HCT116 (cell line): ENCODE measurements at regions not wholly inside any gene's neighbourhood (a gene's known extent, or its start where the extent isn't known, plus 50 kb on each side); places are given as distances from the start of the nearest gene placed in this dataset.

Experiments used
- ATAC-seq: fragments of 200-7000 bp; cut with Tn5 transposase; 2 replicates; pipeline ENCODE4 v1.9.1; 2020; ENCODE audit warnings: mild to moderate bottlenecking, moderate library complexity
- BruUV-seq: library from RNA; stranded (reverse); fragments of 400-500 nt; replicated peaks from 2 replicates; lab custom pipeline; 2021; lab: Mats Ljungman, UMichigan
- CTCF ChIA-PET: fragments of 300-600 bp; sonication (Branson Sonifier 250); formaldehyde crosslinking; loops from one replicate; lab custom pipeline; 2021; ENCODE audit warnings: antibody characterized with exemption; lab: Charles Lee
- POLR2A ChIA-PET: fragments of 300-600, 350-600 bp; sonication (Branson Sonifier 250); formaldehyde crosslinking; loops from one replicate; lab custom pipeline; 2021; ENCODE audit warnings: antibody characterized with exemption; lab: Charles Lee
- RAD21 ChIA-PET, 2 experiments: fragments of 300-600 bp; sonication (Branson Sonifier 250); formaldehyde crosslinking; loops; one replicate each; lab custom pipeline; 2023; ENCODE audit warnings: low total read pairs in 2 of 2; ENCODE audit not compliant: uncharacterized antibody in 2 of 2, unreplicated experiment in 2 of 2, low non-redundant PET in 1 of 2; lab: Charles Lee
- DNase-seq: peaks from one replicate; pipeline ENCODE4 v3.0.0-alpha.2; 2010; ENCODE audit warnings: low read depth, low spot score
- H2AFZ ChIP-seq: fragments of 200-600 bp; shearing (Covaris generic), sonication (generic); 2 replicates; pipeline ENCODE4 v1.6.1; 2017; ENCODE audit warnings: low read depth, mixed run types, mixed read lengths, antibody characterized with exemption, low read length; ENCODE audit not compliant: poor library complexity, severe bottlenecking
- H3K27ac ChIP-seq: 2 replicates; pipeline ENCODE4 v1.5.1; 2012; ENCODE audit warnings: low read depth, low read length
- H3K27me3 ChIP-seq: fragments of 200-600 bp; sonication (generic); 2 replicates; pipeline ENCODE4 v1.6.1; 2016; ENCODE audit warnings: mixed run types, low read length, mixed read lengths; ENCODE audit not compliant: insufficient read depth
- H3K36me3 ChIP-seq, 2 experiments: fragments of 200-500 bp in 1 of 2; fragments of 200-600 bp in 1 of 2; sonication (Bioruptor generic) in 1 of 2; sonication (generic) in 1 of 2; 2 replicates each; pipeline versions ENCODE4 v1.5.1 to v1.6.1; 2014 to 2016; ENCODE audit warnings: low read length in 2 of 2, inconsistent platforms in 1 of 2, mixed read lengths in 1 of 2, mixed run types in 1 of 2; ENCODE audit not compliant: insufficient read depth in 2 of 2, control insufficient read depth in 1 of 2
- H3K4me1 ChIP-seq, 2 experiments: fragments of 200-600 bp in 1 of 2; sonication (generic) in 1 of 2; 2 replicates each; pipeline versions ENCODE4 v1.5.1 to v1.6.1; 2012 to 2017; ENCODE audit warnings: low read length in 2 of 2, inconsistent platforms in 1 of 2, mild to moderate bottlenecking in 1 of 2, mixed read lengths in 1 of 2, mixed run types in 1 of 2, moderate library complexity in 1 of 2; ENCODE audit not compliant: insufficient read depth in 2 of 2, control insufficient read depth in 1 of 2
- H3K4me2 ChIP-seq: fragments of 200-600 bp; sonication (generic); 2 replicates; pipeline ENCODE4 v1.6.1; 2017; ENCODE audit warnings: mixed run types, low read length, mixed read lengths
- H3K4me3 ChIP-seq, 2 experiments: fragments of 200-600 bp in 1 of 2; sonication (generic) in 1 of 2; replicated peaks in 1 of 2; 2 replicates each; pipeline ENCODE4 v1.5.1; 2011 to 2016; ENCODE audit warnings: low read length in 2 of 2, control low read depth in 1 of 2, low read depth in 1 of 2, mild to moderate bottlenecking in 1 of 2, mixed read lengths in 1 of 2, mixed run types in 1 of 2
- H3K79me2 ChIP-seq: fragments of 200-600 bp; sonication (generic); 2 replicates; pipeline ENCODE4 v1.6.1; 2017; ENCODE audit warnings: mild to moderate bottlenecking, mixed run types, low read length, moderate library complexity, mixed read lengths; ENCODE audit not compliant: insufficient read depth
- H3K9ac ChIP-seq: fragments of 200-600 bp; sonication (generic); 2 replicates; pipeline ENCODE4 v1.6.1; 2016; ENCODE audit warnings: low read length, mixed read lengths
- H3K9me2 ChIP-seq: fragments of 200-600 bp; sonication (generic), shearing (Covaris generic); 2 replicates; pipeline ENCODE4 v1.6.1; 2017; ENCODE audit warnings: mixed run types, mild to moderate bottlenecking, moderate library complexity; ENCODE audit not compliant: insufficient read depth
- H3K9me3 ChIP-seq, 2 experiments: fragments of 200-500 bp in 1 of 2; fragments of 200-600 bp in 1 of 2; sonication (Bioruptor generic) in 1 of 2; sonication (generic) in 1 of 2; 2 replicates each; pipeline ENCODE4 v1.6.1; 2014 to 2017; ENCODE audit warnings: low read length in 2 of 2, mixed read lengths in 2 of 2, inconsistent platforms in 1 of 2, low read depth in 1 of 2, mild to moderate bottlenecking in 1 of 2, mixed run types in 1 of 2, moderate library complexity in 1 of 2; ENCODE audit not compliant: control insufficient read depth in 1 of 2, insufficient read depth in 1 of 2
- H4K20me1 ChIP-seq: fragments of 200-600 bp; sonication (generic), shearing (Covaris generic); 2 replicates; pipeline ENCODE4 v1.6.1; 2017; ENCODE audit warnings: mixed run types, mild to moderate bottlenecking, moderate library complexity; ENCODE audit not compliant: insufficient read depth
- CEBPB ChIP-seq: IDR thresholded peaks from 2 replicates; pipeline ENCODE4 v1.6.1; 2012; ENCODE audit warnings: low read depth
- EGR1 ChIP-seq: IDR thresholded peaks from 2 replicates; pipeline ENCODE4 v1.6.1; 2012; ENCODE audit warnings: low read depth
- EZH2phosphoT487 ChIP-seq: fragments of 200-600 bp; IDR thresholded peaks from 2 replicates; pipeline ENCODE4 v1.6.1; 2018; ENCODE audit warnings: antibody characterized with exemption, borderline replicate concordance
- JUND ChIP-seq: IDR thresholded peaks from 2 replicates; pipeline ENCODE4 v1.6.1; 2012
- POLR2A ChIP-seq: IDR thresholded peaks from 2 replicates; pipeline ENCODE4 v1.7.0; 2011; ENCODE audit warnings: borderline replicate concordance; ENCODE audit not compliant: insufficient read depth, insufficient read length; ENCODE audit errors: extremely low read depth
- POLR2AphosphoS5 ChIP-seq: IDR thresholded peaks from 2 replicates; pipeline ENCODE4 v1.6.1; 2011; ENCODE audit warnings: mild to moderate bottlenecking, low read depth, low read length, moderate library complexity
- SIN3A ChIP-seq: IDR thresholded peaks from 2 replicates; pipeline ENCODE4 v1.6.1; 2012; ENCODE audit warnings: low read depth
- SP1 ChIP-seq: IDR thresholded peaks from 2 replicates; pipeline ENCODE4 v1.6.1; 2012; ENCODE audit warnings: low read depth
- YY1 ChIP-seq: IDR thresholded peaks from 2 replicates; pipeline ENCODE4 v1.6.1; 2011; ENCODE audit warnings: low read length, low read depth, moderate library complexity, mild to moderate bottlenecking; ENCODE audit not compliant: insufficient replicate concordance; ENCODE audit errors: extremely low read depth
- ZFX ChIP-seq: fragments of 450-650 bp; IDR thresholded peaks from 2 replicates; pipeline ENCODE4 v1.6.1; 2017
- ZNF274 ChIP-seq: fragments of 200-500 bp; sonication (Bioruptor generic); IDR thresholded peaks from 2 replicates; pipeline ENCODE4 v1.6.1; 2014; ENCODE audit warnings: mild to moderate bottlenecking, low read depth, low read length, inconsistent platforms
- intact Hi-C: fragments of 100-400 bp; cut with micrococcal nuclease; formaldehyde crosslinking; loops from 2 replicates; pipeline ENCODE4 v1.10.0; 2022
- TF ChIP-seq, protein P1 (sequence below): IDR thresholded peaks from 2 replicates; pipeline ENCODE4 v1.6.1; 2012
- TF ChIP-seq, protein P2 (sequence below): IDR thresholded peaks from 2 replicates; pipeline ENCODE4 v1.6.1; 2012
- TF ChIP-seq, protein P3 (sequence below): IDR thresholded peaks from 2 replicates; pipeline ENCODE4 v1.6.1; 2011; ENCODE audit warnings: mild to moderate bottlenecking, low read length, moderate library complexity; ENCODE audit not compliant: insufficient replicate concordance; ENCODE audit errors: extremely low read depth

DNA sequence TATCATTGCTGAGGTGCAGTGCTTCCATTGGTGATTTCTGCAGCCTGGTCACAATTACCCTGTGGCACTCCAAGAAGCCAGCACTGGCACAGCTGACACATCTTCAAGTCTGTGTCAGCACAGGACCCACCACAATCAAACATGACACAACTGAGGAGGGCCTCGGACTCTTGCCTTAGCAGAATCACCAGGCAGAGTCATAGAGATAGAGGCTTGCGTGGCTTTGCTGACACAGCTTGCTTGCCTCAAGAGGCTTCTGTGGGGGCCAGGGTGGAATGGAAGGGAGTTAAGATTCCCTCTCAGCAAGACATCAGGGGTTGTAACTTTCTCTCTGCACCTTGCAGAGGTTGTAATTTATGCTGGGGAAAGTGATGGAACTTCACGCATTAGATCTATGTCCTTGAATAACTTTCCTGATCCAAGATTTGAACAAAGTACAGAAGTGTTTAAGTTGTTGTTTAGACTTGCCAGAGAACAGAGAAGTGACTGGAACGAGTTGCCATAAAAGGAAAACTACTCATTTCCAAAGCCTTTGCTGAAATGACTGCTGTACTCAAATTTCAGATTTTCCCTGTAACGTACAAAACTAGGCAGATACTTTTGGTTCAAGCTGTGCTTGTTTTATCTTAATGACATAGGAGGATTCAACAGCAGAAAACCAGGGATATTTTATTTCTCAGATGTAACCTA, 170.7 kb downstream of the DIPK2A start:
- Histone ChIP-seq H3K27ac (no peak overlapping the region), H3K4me2 (no peak overlapping the region), H3K9ac (no peak overlapping the region), H3K4me3 (no peak overlapping the region), H3K79me2 (no peaks in the 10 kb centered on the region), H3K27me3 (no peaks in the 10 kb centered on the region), H4K20me1 (no peaks in the 10 kb centered on the region), H3K9me3 (no peaks in the 10 kb centered on the region), H3K4me1 (no peaks in the 10 kb centered on the region), H2AFZ (no peak overlapping the region), H3K9me2 (no peaks in the 10 kb centered on the region), H3K36me3 (no peaks in the 10 kb centered on the region)
- intact Hi-C loops, result no loop called here
- ChIA-PET RAD21 (no interaction called here), POLR2A (no interaction called here), CTCF (no interaction called here)
- no TSS peak for BruUV-seq
- DNase-seq (no peak), ATAC-seq (no peak)
- TF ChIP-seq EGR1 (no peak), YY1 (no peak), SIN3A (no peak)
- TF ChIP-seq, protein P1, sequence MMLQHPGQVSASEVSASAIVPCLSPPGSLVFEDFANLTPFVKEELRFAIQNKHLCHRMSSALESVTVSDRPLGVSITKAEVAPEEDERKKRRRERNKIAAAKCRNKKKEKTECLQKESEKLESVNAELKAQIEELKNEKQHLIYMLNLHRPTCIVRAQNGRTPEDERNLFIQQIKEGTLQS, result no peak

DNA sequence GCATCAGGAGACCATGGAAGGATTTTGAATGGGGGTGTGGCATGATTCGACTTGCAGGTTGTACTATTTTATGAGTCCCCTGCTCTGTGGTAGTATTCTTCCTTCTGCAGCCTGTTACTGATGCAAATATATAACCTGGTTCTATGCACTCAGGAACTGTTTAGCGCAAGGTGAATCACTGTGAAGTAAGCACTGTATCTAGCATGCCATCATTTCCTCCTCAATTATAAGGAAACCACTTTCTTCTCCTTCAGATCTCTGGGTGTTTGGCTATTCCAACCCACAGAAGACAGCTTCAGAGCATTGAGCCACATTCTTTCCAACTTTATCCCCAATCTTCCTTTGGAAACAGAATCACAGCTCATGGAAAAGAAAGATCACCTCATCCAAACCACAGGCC, 176.7 kb downstream of the DIPK2A start:
- DNase-seq (no peak), ATAC-seq (no peak)
- Histone ChIP-seq H2AFZ (no peak overlapping the region), H3K27me3 (no peaks in the 10 kb centered on the region), H3K4me2 (no peak overlapping the region), H3K79me2 (no peaks in the 10 kb centered on the region), H3K9ac (no peak overlapping the region), H3K27ac (no peak overlapping the region), H3K9me2 (no peaks in the 10 kb centered on the region), H3K36me3 (no peaks in the 10 kb centered on the region), H3K9me3 (no peaks in the 10 kb centered on the region), H3K4me1 (no peaks in the 10 kb centered on the region), H4K20me1 (no peaks in the 10 kb centered on the region), H3K4me3 (no peak overlapping the region)
- TF ChIP-seq JUND (no peak), POLR2AphosphoS5 (no peak), CEBPB (no peak), ZFX (no peak), POLR2A (no peak), ZNF274 (no peak), SIN3A (no peak), YY1 (no peak), EZH2phosphoT487 (no peak), SP1 (no peak)
- TF ChIP-seq, protein P1, result no peak
- TF ChIP-seq, protein P2, sequence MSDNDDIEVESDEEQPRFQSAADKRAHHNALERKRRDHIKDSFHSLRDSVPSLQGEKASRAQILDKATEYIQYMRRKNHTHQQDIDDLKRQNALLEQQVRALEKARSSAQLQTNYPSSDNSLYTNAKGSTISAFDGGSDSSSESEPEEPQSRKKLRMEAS, result no peak
- TF ChIP-seq, protein P3, sequence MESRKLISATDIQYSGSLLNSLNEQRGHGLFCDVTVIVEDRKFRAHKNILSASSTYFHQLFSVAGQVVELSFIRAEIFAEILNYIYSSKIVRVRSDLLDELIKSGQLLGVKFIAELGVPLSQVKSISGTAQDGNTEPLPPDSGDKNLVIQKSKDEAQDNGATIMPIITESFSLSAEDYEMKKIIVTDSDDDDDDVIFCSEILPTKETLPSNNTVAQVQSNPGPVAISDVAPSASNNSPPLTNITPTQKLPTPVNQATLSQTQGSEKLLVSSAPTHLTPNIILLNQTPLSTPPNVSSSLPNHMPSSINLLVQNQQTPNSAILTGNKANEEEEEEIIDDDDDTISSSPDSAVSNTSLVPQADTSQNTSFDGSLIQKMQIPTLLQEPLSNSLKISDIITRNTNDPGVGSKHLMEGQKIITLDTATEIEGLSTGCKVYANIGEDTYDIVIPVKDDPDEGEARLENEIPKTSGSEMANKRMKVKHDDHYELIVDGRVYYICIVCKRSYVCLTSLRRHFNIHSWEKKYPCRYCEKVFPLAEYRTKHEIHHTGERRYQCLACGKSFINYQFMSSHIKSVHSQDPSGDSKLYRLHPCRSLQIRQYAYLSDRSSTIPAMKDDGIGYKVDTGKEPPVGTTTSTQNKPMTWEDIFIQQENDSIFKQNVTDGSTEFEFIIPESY, result no peak
- ChIA-PET RAD21 (no interaction called here), CTCF (no interaction called here), POLR2A (no interaction called here)
- no TSS peak for BruUV-seq
- intact Hi-C loops, result no loop called here
